Stimulated activated CD4-positive, alpha-beta T cell treated with anti-CD3 and anti-CD28 coated beads, Interleukin-1b, Interleukin-23, amount 100 ng/mL, for 48 hours (primary cell): ENCODE measurements at regions not wholly inside any gene's neighbourhood (a gene's known extent, or its start where the extent isn't known, plus 50 kb on each side); places are given as distances from the start of the nearest gene placed in this dataset.
"Not testable (repeated sequence)": the region's sequence is repeated elsewhere in the genome, so short reads cannot be mapped to it uniquely, and the experiment has no call there.

Experiments used
- DNase-seq: peaks from one replicate; pipeline ENCODE4 v3.0.0-alpha.2; 2020

- DNase-seq = not testable (repeated sequence)
Measured at GRCh38 chr15:81706816-81707346, 332.9 kb upstream of the TMC3 start.

DNA sequence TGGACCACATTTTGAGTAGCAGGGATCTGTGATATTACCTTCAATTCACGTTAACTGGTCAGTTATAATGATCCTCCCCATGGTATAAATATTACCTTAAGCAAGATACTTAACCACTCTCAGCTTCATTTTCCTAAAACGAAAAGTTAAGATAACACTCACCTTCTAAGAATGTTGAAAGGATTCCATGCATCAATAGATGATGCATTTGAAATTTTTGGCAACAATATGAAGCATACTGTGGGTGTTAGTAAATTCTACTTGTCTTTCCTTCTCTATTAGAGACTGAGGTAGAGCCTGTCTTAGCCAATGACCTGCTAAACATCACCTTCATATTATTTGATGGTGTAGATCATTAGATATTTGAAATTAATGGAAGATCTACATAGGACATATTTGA lies 331.7 kb upstream of the TMC3 start:
- DNase-seq = not testable (repeated sequence)

DNA sequence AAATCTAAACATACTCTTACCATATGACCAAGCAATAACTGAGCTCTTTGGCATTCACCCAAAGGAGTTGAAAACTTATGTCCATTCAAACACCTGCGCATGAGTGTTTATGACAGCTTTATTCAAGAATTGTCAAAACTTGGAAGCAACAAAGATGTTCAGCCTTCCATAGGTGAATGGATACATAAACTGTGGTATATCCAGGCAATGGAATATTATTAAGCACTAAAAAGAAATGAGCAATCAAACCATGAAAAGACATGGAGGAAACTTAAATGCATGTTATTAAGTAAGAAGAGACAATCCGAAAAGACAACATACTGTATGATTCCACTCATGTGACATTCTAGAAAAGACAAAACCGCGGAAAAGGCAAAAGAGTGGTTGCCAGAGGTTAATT lies 312.0 kb upstream of the TMC3 start:
- DNase-seq = no peak

- DNase-seq = no peak
Measured at GRCh38 chr15:81685237-81685636, 311.2 kb upstream of the TMC3 start.

DNA sequence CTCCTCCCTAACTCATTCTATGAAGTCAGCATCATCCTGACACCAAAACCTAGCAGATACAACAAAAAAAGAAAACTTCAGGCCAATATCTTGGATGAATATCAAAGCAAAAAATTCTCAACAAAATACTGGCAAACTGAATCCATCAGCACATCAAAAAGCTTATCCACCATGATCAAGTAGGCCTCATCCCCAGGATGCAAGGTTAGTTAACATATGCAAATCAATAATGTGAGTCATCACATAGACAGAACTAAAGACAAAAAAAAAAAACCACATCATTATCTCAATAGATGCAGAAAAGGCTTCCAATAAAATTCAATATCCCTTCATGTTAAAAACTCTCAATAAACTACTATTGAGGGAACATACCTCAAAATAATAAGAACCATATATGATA lies 306.8 kb upstream of the TMC3 start:
- no peak for DNase-seq

GRCh38 chr15:81666839-81667238 lies 292.8 kb upstream of the TMC3 start:
- no peak for DNase-seq

- no peak for DNase-seq
Measured at GRCh38 chr15:81660976-81661375, 287.0 kb upstream of the TMC3 start.

DNA sequence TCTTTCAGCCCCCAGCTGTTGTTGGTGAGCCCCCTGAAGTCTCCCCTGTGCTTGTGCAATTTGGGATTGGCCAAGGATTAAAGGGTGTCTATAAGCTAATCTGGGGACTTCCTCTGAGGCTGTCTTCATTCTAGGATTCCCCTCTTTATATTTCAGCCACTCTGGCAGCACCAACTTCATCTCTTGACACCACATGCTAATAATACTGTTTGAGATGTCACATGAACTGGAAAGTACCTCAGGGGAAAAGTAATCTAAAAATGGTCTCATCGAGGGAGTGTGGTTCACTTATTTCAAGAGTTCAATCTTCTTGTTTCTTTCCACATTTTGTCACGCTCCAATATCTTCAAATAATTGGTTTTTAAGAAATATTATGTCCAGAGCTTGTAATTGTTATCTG lies 279.2 kb upstream of the TMC3 start:
- no peak for DNase-seq

- no peak for DNase-seq
Measured at GRCh38 chr15:81645470-81645869, 271.5 kb upstream of the TMC3 start.

DNA sequence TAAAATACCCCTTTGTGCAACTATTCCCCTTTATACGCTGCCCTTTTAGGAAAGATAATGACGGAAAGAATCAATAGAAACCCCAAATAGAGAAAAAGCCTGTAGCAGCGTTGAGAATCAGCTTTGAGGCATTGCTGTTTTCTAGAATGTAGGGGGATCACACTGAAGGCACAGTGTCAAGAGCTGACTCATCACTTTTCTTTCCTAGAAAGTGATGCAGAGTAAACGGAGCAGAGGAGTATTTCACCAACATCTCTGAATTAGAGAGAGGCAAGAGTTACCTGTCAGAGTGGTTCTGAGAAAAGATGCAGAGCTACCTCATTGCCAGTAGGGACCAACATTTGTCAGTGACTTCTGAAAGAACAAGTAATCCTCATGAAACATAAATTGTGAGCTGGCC lies 269.8 kb upstream of the TMC3 start:
- DNase-seq = no peak

GRCh38 chr15:81642451-81642990 lies 268.5 kb upstream of the TMC3 start:
- no peak for DNase-seq

- DNase-seq = not testable (repeated sequence)
Measured at GRCh38 chr15:81636064-81636463, 262.1 kb upstream of the TMC3 start.

- DNase-seq = no peak
Measured at GRCh38 chr15:81633889-81634288, 259.9 kb upstream of the TMC3 start.

DNA sequence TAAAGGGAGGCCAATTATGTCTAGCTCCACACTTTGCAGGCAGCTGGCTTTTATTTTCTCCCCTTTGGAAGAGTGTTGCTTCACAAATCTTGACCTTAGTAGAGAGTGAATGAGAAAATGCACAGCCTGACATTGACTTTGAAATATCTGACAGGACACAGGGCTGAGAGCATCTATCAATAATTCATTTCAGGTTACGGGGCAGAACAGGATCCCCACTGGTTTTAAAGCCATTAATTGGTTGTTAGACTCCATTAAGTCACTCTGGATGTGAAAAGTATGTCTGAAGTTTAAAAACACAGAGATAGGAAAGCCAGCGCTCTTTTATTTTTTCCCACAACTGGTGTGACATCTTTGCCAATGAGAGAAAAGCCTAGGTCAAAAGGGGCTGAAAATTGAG lies 251.9 kb upstream of the TMC3 start:
- no peak for DNase-seq

GRCh38 chr15:81619002-81619401 lies 245.0 kb upstream of the TMC3 start:
- no peak for DNase-seq

GRCh38 chr15:81612631-81613030 lies 238.6 kb upstream of the TMC3 start:
- DNase-seq = no peak

- no peak for DNase-seq
Measured at GRCh38 chr15:81611679-81612078, 237.7 kb upstream of the TMC3 start.

- no peak for DNase-seq
Measured at GRCh38 chr15:81608309-81608829, 234.4 kb upstream of the TMC3 start.

DNA sequence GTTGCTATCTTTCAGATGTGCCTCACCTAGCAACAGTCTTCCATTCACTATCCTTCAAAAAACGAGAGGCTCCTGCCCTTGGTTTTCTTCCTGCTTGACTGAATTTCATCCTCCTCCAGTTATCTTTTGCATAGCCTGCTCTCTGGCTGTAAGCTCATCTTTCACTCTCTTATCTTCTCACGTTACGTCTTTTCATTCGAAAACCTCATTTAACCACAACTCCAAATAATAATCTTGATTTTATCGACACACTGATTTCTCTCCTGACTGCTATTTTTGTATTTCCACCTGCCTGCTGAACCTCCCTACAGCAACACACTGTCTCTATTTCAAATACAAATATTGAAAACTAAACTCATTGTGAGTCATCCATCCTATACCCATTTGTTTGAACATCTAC lies 230.7 kb upstream of the TMC3 start:
- no peak for DNase-seq

- no peak for DNase-seq
Measured at GRCh38 chr15:81596159-81596865, 222.3 kb upstream of the TMC3 start.

DNA sequence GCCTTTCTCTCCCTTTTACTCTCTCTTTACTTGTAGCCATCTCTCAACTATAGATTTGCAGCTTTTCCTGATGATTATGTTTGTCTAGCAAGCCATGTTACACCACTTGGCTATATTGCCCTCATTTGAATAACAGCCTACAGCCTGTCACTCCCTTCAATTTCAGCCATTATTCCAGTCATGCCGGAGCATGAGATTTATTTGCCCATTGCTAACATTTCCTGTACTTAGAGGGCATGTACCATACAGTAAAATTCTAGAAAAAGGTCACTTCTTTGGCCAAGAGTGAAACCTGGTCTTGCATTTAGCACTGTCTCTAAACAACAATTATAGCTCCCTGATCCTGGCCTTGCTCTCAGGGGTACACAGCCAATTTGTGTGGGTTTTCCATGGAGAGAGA lies 221.7 kb upstream of the TMC3 start:
- DNase-seq = no peak

DNA sequence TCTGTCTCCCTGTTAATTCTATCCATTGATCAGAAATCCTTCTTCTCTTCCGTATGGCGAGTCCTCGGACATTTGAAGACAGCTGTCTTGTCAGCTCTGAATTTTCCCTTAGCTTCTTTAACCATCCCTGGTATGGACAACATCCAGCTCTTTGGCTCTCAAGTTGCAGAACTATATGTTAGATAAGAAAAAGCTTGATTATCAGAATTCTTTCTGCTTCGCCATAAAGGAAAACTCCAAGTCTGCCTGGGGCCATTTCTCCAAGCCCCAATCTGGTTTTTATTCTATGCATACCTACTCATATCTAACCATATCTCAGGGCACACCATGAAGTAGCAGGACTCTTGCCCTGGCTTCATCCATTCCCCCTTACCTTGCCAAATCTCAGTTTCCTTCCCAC lies 215.7 kb upstream of the TMC3 start:
- DNase-seq = no peak

GRCh38 chr15:81575436-81576123 lies 201.6 kb upstream of the TMC3 start:
- no peak for DNase-seq
